ENCODE measurements at regions not wholly inside any gene's neighbourhood (a gene's known extent, or its start where the extent isn't known, plus 50 kb on each side); places are given as distances from the start of the nearest gene placed in this dataset.

DNA sequence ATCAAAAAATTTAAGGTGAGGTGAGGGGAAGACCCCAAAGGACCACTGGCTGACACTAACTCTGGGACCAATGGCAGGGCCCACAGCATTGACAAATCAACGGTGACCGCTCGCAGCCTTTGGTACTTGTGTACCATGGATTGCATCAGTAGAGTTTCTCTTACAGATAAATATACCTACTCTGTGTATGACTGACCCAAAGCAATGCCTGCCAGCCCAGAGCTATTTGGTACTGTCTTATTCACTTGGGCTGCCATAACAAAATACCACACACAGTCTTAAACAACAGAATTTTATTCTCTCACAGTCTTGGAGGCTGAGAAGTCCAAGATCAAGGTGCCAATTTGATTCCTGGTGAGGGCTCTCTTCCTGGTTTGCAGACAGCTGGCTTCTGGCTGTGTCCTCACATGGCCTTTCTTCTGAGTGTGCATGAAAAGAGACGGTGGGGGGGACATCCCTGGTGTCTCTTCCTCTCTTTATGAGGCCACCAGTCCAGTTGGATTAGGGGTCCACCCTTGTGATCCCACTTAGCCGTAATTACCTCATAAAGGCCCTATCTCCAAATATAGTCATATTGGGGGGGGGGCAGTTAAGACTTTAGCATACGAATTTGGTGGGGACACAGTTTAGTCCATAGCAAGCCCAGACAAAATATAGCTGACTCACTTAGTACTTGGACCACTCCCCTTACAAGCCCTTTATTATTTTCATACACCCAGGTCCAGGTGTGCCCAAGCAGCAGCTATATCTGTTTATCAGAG, 336.3 kb downstream of the CD83 start:
- no peak overlapping the region for H3K4me3 ChIP-seq
- no peaks in the 10 kb centered on the region for H3K27me3 ChIP-seq
- no peaks in the 10 kb centered on the region for H3K36me3 ChIP-seq
- intact Hi-C loops (cut with DNase I): no loop called here
- no peak overlapping the region for H3K27ac ChIP-seq
- 94 to 96% (median 96%) methylated on average over 6 of the region's 6 CpGs for WGBS, 3 donors
- no peaks in the 10 kb centered on the region for H3K9me3 ChIP-seq
- TF ChIP-seq POLR2A (IDR thresholded peaks at IDR 0.05) (no peak), EP300 (IDR thresholded peaks at IDR 0.05) (no peak)
- TF ChIP-seq, protein P1, sequence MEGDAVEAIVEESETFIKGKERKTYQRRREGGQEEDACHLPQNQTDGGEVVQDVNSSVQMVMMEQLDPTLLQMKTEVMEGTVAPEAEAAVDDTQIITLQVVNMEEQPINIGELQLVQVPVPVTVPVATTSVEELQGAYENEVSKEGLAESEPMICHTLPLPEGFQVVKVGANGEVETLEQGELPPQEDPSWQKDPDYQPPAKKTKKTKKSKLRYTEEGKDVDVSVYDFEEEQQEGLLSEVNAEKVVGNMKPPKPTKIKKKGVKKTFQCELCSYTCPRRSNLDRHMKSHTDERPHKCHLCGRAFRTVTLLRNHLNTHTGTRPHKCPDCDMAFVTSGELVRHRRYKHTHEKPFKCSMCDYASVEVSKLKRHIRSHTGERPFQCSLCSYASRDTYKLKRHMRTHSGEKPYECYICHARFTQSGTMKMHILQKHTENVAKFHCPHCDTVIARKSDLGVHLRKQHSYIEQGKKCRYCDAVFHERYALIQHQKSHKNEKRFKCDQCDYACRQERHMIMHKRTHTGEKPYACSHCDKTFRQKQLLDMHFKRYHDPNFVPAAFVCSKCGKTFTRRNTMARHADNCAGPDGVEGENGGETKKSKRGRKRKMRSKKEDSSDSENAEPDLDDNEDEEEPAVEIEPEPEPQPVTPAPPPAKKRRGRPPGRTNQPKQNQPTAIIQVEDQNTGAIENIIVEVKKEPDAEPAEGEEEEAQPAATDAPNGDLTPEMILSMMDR (IDR thresholded peaks at IDR 0.05): no peak
- no peak for DNase-seq
- H3K4me1 ChIP-seq (ENCODE audit: insufficient read depth): peaks cover 18% of the 10 kb centered on the region

DNA sequence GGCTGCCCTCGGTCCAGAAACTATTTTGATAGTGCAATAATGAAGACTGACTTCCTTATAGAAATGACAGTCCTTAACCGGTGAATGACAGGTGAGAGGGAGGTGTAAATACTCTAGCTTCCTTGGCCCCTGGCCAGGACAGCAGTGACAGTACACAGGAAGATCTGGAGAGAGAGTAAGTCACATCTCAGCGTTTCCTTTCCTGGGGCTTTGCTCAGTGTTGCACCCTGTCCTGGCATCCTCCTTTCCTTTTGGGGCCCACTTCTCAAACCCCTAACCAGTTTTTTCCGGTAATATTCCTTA, 336.9 kb downstream of the CD83 start:
- intact Hi-C loops (cut with DNase I): no loop called here
- Histone ChIP-seq H3K4me1 (ENCODE audit: insufficient read depth) (peaks cover 15% of the 10 kb centered on the region), H3K4me3 (no peak overlapping the region), H3K27ac (no peak overlapping the region), H3K9me3 (no peaks in the 10 kb centered on the region), H3K36me3 (no peaks in the 10 kb centered on the region), H3K27me3 (no peaks in the 10 kb centered on the region)
- 92 to 95% (median 94%) methylated on average over 4 of the region's 4 CpGs for WGBS, 3 donors
- TF ChIP-seq EP300 (IDR thresholded peaks at IDR 0.05) (no peak), POLR2A (IDR thresholded peaks at IDR 0.05) (no peak)
- TF ChIP-seq, protein P1 (IDR thresholded peaks at IDR 0.05): no peak
- no peak for DNase-seq

DNA sequence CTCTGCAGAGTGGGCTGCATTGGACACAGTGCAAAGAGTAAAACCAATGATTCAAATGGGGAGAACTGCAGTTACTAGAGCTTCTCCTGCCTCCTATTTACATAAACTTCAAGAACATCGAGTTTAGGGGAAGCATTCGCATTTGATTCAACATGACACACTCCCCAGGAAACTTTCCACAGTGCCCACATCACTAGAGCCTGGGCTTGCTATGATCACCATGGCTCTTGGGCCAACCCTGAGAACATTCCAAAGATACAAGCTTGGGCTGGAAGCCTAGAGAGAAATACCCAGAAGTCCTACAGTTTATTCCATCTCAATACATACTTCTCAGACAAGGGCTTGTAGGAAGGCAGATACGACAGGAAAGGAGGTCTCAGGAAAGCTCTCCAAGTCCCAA, 337.9 kb downstream of the CD83 start:
- Histone ChIP-seq H3K9me3 (no peaks in the 10 kb centered on the region), H3K4me1 (ENCODE audit: insufficient read depth) (peaks cover 12% of the 10 kb centered on the region), H3K27me3 (no peaks in the 10 kb centered on the region), H3K36me3 (no peaks in the 10 kb centered on the region), H3K4me3 (no peak overlapping the region), H3K27ac (no peak overlapping the region)
- no peak for DNase-seq
- intact Hi-C loops (cut with DNase I): no loop called here
- 70 to 78% (median 76%) methylated on average over 3 of the region's 3 CpGs for WGBS, 3 donors
- TF ChIP-seq EP300 (IDR thresholded peaks at IDR 0.05) (no peak), POLR2A (IDR thresholded peaks at IDR 0.05) (no peak)
- TF ChIP-seq, protein P1 (IDR thresholded peaks at IDR 0.05): no peak

DNA sequence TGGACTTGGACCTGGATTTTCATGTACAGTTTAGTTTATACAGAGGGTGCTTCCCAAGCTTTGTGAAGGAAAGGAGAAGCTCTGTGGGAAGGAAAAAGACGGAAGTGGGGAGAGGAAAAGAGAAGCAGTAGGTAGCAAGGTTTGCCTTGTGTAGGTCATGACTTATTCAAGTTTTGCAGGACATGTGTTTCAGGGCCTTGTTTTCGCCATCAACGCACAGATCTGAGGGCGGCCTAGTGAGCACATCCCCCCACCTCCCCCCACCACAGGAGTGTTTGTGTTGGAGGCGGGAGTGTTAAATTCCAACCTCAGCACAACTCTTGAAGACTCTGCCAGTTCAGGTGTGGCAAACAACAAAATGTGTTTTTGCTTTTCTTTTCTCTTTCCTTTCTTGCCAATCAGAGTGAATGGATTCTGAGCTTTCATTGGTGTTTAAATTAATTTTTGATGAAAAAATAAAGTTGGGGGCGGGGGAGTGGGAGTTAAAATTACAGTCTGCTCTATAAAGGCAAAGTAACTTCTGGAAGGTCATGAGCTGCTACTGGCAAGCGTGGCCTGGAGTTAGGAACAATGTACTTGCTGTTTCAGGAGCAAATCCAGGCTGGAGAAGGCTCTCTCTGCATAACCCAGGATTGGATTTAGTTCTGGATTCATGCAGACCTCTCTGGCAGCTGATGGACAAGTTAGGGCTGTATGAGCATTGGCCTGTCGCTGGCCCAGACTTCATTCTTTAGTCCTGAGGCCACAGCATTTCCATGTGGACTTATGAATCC, 338.5 kb downstream of the CD83 start:
- TF ChIP-seq, protein P1 (IDR thresholded peaks at IDR 0.05): no peak
- no peak for TF ChIP-seq EP300 (IDR thresholded peaks at IDR 0.05)
- no peak for TF ChIP-seq POLR2A (IDR thresholded peaks at IDR 0.05)
- intact Hi-C loops (cut with DNase I): no loop called here
- Histone ChIP-seq H3K27ac (no peak overlapping the region), H3K4me1 (ENCODE audit: insufficient read depth) (peaks cover 12% of the 10 kb centered on the region), H3K27me3 (no peaks in the 10 kb centered on the region), H3K4me3 (no peak overlapping the region), H3K36me3 (no peaks in the 10 kb centered on the region), H3K9me3 (no peaks in the 10 kb centered on the region)
- no peak for DNase-seq
- WGBS, 3 donors: 95 to 96% (median 95%) methylated on average over 8 of the region's 8 CpGs
